Sigmoid colon (tissue), 6 donors: ENCODE measurements at regions not wholly inside any gene's neighbourhood (a gene's known extent, or its start where the extent isn't known, plus 50 kb on each side); places are given as distances from the start of the nearest gene placed in this dataset.

Source experiments
- DNase-seq: peaks from one replicate; pipeline ENCODE4 v3.0.0-alpha.2; 2019
- H3K27ac ChIP-seq, 4 donors: fragments of 200-600 bp; sonication (generic); one replicate each; pipeline ENCODE4 v1.5.1; 2016 to 2019; ENCODE audit warnings: mild to moderate bottlenecking in 1 of 4
- H3K27me3 ChIP-seq, 3 donors: fragments of 200-600 bp; sonication (generic); one replicate each; pipeline ENCODE4 v1.5.1; 2019; ENCODE audit warnings: mild to moderate bottlenecking in 1 of 3
- H3K36me3 ChIP-seq, 4 donors: fragments of 200-600 bp; sonication (generic); one replicate each; pipeline ENCODE4 v1.5.1; 2016 to 2019
- H3K4me1 ChIP-seq, 4 donors: fragments of 200-600 bp; sonication (generic); one replicate each; pipeline ENCODE4 v1.5.1; 2017 to 2019
- H3K4me3 ChIP-seq, 4 donors: fragments of 200-600 bp; sonication (generic); one replicate each; pipeline ENCODE4 v1.5.1; 2017 to 2019; ENCODE audit warnings: mild to moderate bottlenecking in 2 of 4, moderate library complexity in 1 of 4
- H3K9me3 ChIP-seq, 4 donors: fragments of 200-600 bp in 3 of 4; sonication (generic) in 3 of 4; one replicate each; pipeline versions ENCODE4 v1.5.1 to v1.6.1; 2013 to 2019
- EP300 ChIP-seq, 4 donors: sonication (generic); formaldehyde crosslinking; IDR thresholded peaks; one replicate each; pipeline ENCODE4 v1.6.1; 2017; ENCODE audit warnings: antibody characterized with exemption in 4 of 4
- POLR2A ChIP-seq, 2 donors: fragments of 450-650 bp; IDR thresholded peaks; one replicate each; pipeline ENCODE4 v1.6.1; 2016; ENCODE audit warnings: antibody characterized with exemption in 2 of 2, mild to moderate bottlenecking in 2 of 2, moderate library complexity in 2 of 2
- POLR2AphosphoS5 ChIP-seq, 4 donors: sonication (generic); formaldehyde crosslinking; IDR thresholded peaks; one replicate each; pipeline ENCODE4 v1.6.1; 2017; ENCODE audit warnings: antibody characterized with exemption in 4 of 4
- WGBS, 2 donors: extraction: QIAGEN DNeasy Blood & Tissue Kit; methylation state at CpG; one replicate each; pipeline ENCODE4 v1.1.7; 2013; 5-methylcytosine and 5-hydroxymethylcytosine counted together
- intact Hi-C: fragments of 100-400 bp; cut with DNase I; formaldehyde crosslinking; loops from one replicate; pipeline ENCODE4 v1.15.1; 2023
- TF ChIP-seq, protein P1 (sequence below), 4 experiments: fragments of 450-650 bp in 3 of 4; fragments of 200-600 bp in 1 of 4; IDR thresholded peaks; one replicate each; pipeline ENCODE4 v1.5.1; 2016 to 2019; ENCODE audit warnings: antibody characterized with exemption in 4 of 4, mild to moderate bottlenecking in 3 of 4, moderate library complexity in 2 of 4
- donor health status: healthy with polysubstance abuse.
- donor health status: healthy.

DNA sequence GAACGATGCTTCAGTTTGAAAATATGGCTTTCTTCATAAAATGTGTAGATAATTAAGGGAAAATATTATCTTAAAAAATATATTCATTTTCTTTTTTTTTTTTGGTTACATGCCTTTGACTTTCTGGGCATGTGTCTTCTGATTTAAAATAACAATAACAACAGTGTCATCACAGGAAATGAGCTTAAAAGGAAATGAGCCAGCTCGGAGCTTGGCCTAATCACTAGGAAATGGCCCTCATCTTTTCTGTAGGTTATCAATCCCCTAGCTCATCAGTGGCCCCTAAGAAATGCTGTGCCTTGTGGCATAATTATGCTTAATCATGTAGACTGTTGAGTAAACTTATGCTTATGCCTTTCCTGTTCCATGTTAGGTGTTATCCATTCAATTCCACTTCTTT, 141.8 kb upstream of the FHL2 start:
- H3K36me3 ChIP-seq = no peaks in the 10 kb centered on the region
- H3K4me1 ChIP-seq = no peaks in the 10 kb centered on the region
- no peak overlapping the region for H3K27ac ChIP-seq
- no peaks in the 10 kb centered on the region for H3K9me3 ChIP-seq
- H3K4me3 ChIP-seq = no peak overlapping the region
- TF ChIP-seq POLR2A (IDR thresholded peaks at IDR 0.05) (no peak), POLR2AphosphoS5 (IDR thresholded peaks at IDR 0.05) (no peak), EP300 (IDR thresholded peaks at IDR 0.05) (no peak)
- TF ChIP-seq, protein P1, sequence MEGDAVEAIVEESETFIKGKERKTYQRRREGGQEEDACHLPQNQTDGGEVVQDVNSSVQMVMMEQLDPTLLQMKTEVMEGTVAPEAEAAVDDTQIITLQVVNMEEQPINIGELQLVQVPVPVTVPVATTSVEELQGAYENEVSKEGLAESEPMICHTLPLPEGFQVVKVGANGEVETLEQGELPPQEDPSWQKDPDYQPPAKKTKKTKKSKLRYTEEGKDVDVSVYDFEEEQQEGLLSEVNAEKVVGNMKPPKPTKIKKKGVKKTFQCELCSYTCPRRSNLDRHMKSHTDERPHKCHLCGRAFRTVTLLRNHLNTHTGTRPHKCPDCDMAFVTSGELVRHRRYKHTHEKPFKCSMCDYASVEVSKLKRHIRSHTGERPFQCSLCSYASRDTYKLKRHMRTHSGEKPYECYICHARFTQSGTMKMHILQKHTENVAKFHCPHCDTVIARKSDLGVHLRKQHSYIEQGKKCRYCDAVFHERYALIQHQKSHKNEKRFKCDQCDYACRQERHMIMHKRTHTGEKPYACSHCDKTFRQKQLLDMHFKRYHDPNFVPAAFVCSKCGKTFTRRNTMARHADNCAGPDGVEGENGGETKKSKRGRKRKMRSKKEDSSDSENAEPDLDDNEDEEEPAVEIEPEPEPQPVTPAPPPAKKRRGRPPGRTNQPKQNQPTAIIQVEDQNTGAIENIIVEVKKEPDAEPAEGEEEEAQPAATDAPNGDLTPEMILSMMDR (IDR thresholded peaks at IDR 0.05) = no peak
- no peak for DNase-seq
- H3K27me3 ChIP-seq = peaks cover 0 to 12% (median 0%) of the 10 kb centered on the region in 3 donors
- intact Hi-C loops = loop anchor here (5.0 kb wide), 1 partner anchor 173 kb away; no protein-coding TSS in a partner anchor
- WGBS, 2 donors = 35 to 73% methylated on average over 2 of the region's 2 CpGs

DNA sequence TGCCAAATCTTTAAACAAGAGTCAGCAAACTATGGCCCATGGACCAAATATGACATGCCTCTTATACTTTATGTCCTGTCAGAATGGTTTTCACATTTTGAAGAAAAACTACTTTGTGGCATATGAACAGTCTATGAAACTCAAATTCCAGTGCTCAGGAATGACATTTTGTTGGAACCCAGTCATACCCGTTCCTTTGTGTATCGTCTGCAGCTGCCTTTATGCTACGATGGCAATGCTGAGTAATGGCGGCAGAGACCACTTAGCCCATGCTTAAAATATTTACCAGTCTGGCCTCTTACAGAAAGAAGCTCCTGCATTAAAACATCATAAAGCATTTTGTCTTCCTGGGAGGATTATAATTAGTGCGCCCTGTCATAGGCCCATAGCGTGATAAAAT, 140.5 kb upstream of the FHL2 start:
- TF ChIP-seq, protein P1 (IDR thresholded peaks at IDR 0.05) = no peak
- TF ChIP-seq EP300 (IDR thresholded peaks at IDR 0.05) = no peak
- no peak for TF ChIP-seq POLR2AphosphoS5 (IDR thresholded peaks at IDR 0.05)
- TF ChIP-seq POLR2A (IDR thresholded peaks at IDR 0.05) = no peak
- Histone ChIP-seq H3K4me1 (no peaks in the 10 kb centered on the region), H3K36me3 (no peaks in the 10 kb centered on the region), H3K4me3 (no peak overlapping the region), H3K9me3 (no peaks in the 10 kb centered on the region), H3K27ac (no peak overlapping the region), H3K27me3 (peaks cover 0 to 14% (median 0%) of the 10 kb centered on the region in 3 donors)
- DNase-seq = no peak
- intact Hi-C loops = no loop called here
- 73 to 82% methylated on average over 6 of the region's 6 CpGs for whole genome bisulfite sequencing, 2 donors

DNA sequence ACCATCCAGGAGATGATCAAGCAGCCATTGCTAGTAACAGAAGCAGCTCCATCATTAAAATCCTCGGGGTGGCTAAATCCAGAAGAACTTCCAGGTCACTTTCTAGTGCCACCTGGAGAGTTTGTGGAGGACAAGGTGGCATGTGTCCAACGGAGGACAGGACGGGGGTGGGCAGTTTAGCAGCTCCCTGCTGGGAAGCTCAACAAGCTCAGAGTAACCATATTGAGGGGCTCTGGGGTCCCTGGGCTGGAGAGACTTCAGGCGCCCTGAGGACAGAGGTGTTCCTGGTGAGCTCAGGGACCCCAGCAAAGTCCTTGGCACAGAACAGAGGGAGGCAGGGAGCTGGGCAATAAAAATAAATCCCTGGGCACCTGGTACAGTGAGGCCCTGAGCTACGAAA, 140.0 kb upstream of the FHL2 start:
- no peaks in the 10 kb centered on the region for H3K36me3 ChIP-seq
- no peak overlapping the region for H3K27ac ChIP-seq
- TF ChIP-seq POLR2AphosphoS5 (IDR thresholded peaks at IDR 0.05) = no peak
- TF ChIP-seq POLR2A (IDR thresholded peaks at IDR 0.05) = no peak
- no peak for TF ChIP-seq EP300 (IDR thresholded peaks at IDR 0.05)
- H3K4me3 ChIP-seq = no peak overlapping the region
- H3K9me3 ChIP-seq = no peaks in the 10 kb centered on the region
- H3K4me1 ChIP-seq = no peaks in the 10 kb centered on the region
- DNase-seq = no peak
- intact Hi-C loops = no loop called here
- 89 to 90% methylated on average over 5 of the region's 5 CpGs for WGBS, 2 donors
- peaks cover 0 to 14% (median 0%) of the 10 kb centered on the region in 3 donors for H3K27me3 ChIP-seq

DNA sequence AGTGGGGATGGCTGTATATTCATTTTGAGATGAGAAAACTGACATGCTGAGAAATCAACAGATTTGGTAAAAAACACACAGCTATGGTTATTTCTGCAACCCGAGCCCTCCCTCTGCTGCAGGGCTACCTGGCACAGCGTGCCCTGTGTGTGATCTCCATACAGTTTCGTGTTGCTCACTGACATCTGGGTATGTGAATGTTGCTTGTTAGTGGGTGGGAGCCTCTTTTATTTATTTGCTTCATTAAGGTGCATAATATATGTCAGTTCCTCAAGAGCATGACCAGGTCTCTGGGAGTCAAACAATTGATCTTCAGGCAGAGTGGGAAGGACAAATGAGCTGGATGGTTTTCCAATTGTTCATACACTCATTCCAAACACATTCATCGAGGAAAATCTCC, 139.1 kb upstream of the FHL2 start:
- no peak for DNase-seq
- no peaks in the 10 kb centered on the region for H3K36me3 ChIP-seq

DNA sequence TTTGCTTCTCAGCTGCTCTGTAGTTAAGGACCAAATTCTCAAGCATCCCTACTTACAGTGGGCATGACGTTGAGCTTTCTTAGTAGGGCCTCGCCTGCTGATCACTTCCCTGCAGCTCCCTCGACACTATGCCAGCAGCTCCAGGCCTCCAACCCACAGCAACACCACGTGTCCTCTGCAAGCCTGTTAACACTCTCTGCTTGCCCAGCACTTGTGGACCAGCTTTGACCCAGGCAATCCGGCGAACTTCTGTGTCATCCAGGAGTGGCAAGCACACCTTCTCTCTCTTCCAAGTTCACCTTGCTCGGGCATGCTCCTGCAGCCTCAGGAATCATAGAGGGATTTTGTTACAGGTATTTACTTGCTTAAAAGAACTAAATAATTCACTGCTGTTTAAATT, 138.6 kb upstream of the FHL2 start:
- no peak for DNase-seq

More for the DNA sequence above, 139.1 kb upstream of the FHL2 start:
- Histone ChIP-seq H3K9me3 (no peaks in the 10 kb centered on the region), H3K27me3 (peaks cover 0 to 14% (median 0%) of the 10 kb centered on the region in 3 donors), H3K4me3 (no peak overlapping the region), H3K27ac (no peak overlapping the region), H3K4me1 (no peaks in the 10 kb centered on the region)
- intact Hi-C loops = no loop called here
- no peak for TF ChIP-seq POLR2AphosphoS5 (IDR thresholded peaks at IDR 0.05)
- no peak for TF ChIP-seq EP300 (IDR thresholded peaks at IDR 0.05)
- TF ChIP-seq, protein P1 (IDR thresholded peaks at IDR 0.05) = no peak
- TF ChIP-seq POLR2A (IDR thresholded peaks at IDR 0.05) = no peak
- WGBS, 2 donors = 85 to 87% methylated on average over 4 of the region's 4 CpGs

More for the DNA sequence above, 138.6 kb upstream of the FHL2 start:
- TF ChIP-seq POLR2A (IDR thresholded peaks at IDR 0.05) (no peak), EP300 (IDR thresholded peaks at IDR 0.05) (no peak), POLR2AphosphoS5 (IDR thresholded peaks at IDR 0.05) (no peak)
- TF ChIP-seq, protein P1 (IDR thresholded peaks at IDR 0.05) = no peak
- H3K27ac ChIP-seq = no peak overlapping the region
- H3K4me1 ChIP-seq = no peaks in the 10 kb centered on the region
- peaks cover 0 to 14% (median 0%) of the 10 kb centered on the region in 3 donors for H3K27me3 ChIP-seq
- no peak overlapping the region for H3K4me3 ChIP-seq
- 89 to 90% methylated on average over 7 of the region's 7 CpGs for WGBS, 2 donors
- H3K9me3 ChIP-seq = no peaks in the 10 kb centered on the region
- no peaks in the 10 kb centered on the region for H3K36me3 ChIP-seq
- intact Hi-C loops = no loop called here
